DMS 273 (cell line): ENCODE measurements at regions not wholly inside any gene's neighbourhood (a gene's known extent, or its start where the extent isn't known, plus 50 kb on each side); places are given as distances from the start of the nearest gene placed in this dataset.

Source experiments
- DNase-seq: peaks from one replicate; lab custom pipeline; 2025; ENCODE audit not compliant: unreplicated experiment; lab: John Stamatoyannopoulos, UW

DNA sequence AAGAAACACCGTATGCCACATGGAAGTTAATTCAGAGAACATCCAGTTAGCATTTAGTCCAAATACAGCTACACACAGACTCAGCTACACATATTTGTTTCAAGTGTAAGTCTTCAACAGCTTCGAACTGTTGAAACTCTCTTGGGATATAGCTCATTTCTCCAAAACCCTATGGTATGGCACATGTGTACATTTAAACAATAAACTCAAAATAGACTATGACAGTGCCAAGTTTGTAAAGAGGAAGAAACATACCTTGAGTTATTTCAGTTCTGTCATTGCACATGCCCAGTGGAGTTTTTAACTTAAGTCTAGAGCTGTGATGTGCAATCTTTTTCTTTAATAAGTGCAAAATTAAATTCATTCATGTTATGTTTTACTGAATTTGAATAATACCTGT lies 155.1 kb upstream of the RAI14 start:
- DNase-seq: no peak

DNA sequence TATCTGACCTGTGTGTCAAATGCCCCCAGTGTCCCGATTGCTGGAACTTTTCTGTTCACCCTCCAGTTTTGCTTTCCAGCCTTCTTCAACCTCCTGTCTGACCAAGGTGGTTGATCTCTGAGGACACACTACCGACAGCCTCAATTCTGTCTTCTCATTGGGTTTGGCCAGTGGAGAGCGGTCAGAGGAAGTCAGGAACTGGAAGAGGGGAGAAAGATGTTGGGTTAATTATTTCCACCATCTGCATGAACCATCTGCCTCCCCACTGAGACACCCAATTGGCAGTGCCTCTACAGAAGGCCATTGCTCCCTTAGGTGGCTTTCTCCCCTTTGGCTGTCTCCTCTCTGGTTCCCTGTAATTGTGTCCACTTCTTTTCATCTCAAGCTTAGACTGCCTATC lies 154.3 kb upstream of the RAI14 start:
- peak; percentile 66 for DNase-seq

DNA sequence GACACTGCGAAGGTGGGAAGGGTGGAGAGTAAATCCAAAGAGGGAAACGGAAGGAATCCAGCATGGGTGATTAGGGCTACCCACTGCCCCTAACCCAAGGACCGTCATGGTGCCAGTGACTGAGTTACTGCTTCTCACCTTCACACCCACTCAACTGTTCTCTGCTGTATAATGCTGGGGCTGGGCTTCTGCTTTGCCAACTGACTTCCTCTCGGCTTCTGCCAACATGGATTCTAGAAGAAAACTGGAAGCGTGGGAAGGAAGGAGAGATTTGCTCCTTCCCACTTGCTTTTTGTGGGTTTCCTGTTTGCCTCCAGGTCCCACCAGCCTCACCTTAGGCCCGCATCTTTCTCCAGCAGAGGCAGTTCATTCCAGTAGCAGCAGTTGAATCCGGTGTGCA lies 153.5 kb upstream of the RAI14 start:
- DNase-seq: no peak

DNA sequence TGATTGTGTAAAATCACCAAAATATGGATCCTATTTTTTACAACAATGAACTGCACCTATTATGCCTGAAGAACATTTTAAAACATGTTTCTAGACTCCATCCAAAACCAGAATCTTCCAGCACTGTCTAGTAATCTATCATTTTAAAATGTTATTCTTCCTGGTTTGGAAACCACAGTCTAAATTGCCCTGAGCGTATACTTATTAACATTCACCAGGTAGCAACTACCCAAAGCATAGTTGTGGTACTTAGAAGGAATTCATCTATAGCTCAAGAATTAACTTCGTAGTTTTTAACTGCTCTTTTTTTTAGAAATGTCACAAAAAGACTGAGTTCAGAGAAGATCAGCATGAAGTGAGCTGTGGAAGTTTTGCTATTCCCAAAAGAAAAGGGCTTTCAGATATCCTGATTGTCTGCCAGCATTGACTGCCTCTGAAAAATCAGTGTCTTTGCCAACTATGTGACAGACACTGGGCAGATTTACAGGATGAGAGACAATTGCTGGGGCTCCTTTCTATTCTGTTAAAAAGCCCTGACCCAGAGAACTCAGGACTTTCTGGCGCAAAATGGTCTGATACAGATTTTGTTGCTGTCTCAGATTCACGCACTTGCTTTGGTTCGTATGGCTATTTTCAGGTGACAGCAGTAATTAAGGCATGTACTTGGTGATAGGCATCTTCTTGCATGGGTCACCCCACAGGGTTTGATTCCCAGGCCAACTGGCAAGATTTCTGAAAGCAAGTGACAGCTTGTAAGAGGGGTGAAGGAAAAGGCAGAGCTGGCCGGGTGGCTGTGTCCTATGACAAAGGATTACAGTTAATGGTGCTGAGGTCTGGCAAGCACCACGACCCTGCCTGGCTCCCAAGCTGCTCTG lies 152.5 kb upstream of the RAI14 start:
- peak; percentile 49 for DNase-seq

DNA sequence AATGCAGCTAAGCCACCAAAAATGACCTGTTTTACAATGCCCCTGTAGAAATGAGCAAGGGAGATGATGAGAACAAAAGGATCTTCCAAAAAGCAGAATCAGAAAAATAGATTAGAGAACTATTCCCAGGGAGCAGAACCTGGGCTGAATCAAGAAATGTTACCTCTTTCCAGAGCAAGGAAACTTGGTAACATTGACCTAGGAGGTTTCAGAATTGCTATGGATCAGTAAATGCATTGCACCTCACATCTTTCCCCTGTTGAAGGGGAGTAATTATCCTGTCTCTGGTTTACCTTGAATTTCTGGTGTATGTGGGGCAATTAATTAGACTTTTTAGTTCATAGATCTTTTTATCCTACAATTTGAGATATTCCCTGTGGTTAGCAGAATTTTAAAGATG lies 151.2 kb upstream of the RAI14 start:
- no peak for DNase-seq

DNA sequence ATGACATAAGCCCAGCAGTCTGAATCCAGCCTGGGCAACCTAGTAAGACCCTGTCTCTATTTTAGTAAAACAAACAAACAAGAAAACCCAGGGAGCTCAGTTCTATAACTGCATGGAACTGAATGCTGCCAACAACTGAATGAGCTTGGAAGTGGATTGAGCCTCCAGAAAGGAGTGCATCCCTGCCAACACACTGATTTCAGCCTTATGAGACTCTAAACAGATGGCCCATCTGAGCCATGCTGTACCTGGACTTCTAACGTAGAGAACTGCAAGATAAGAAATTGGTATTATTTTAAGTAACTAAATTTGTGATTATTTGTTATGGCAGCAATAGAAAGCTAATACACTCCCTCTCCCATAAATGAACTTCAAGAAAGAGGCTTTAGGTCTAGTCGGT lies 150.4 kb upstream of the RAI14 start:
- no peak for DNase-seq

DNA sequence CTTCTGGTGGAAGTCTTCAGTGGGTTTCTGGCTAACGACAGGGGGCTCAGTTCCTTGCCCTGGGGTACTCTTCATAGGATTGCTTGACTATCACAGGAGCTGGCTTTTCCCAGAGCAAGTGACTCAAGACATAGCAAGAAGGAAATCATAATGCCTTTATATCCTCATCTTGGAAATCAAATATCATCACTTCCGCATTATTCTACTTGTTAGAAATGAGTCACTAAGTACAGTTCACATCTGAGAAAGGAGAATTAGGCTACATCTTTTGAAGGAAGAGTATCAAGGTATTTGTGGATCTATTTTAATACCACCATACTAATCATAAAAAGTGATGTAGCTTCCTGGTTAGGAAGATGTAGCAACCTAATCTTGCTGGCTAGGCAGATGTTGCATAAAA lies 148.2 kb upstream of the RAI14 start:
- DNase-seq: no peak

DNA sequence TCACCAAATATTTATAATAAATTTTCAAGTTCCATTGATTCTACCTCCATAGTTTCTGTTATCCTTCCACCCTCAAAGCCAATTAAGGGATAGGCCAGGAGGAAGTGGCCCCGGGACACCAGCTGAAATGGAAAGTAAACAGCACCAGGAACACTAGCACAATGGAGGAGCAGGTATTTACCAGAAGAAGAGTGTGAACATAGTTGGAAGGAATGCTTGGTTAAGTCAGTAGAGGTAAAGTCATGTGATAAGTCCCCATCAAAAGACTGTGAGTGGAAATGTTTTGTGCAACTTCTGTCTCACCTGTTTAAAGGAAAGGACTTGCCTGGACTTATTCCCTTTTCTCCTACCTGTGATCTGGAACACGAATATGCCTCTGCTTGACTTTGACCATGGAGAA lies 146.7 kb upstream of the RAI14 start:
- DNase-seq: no peak

DNA sequence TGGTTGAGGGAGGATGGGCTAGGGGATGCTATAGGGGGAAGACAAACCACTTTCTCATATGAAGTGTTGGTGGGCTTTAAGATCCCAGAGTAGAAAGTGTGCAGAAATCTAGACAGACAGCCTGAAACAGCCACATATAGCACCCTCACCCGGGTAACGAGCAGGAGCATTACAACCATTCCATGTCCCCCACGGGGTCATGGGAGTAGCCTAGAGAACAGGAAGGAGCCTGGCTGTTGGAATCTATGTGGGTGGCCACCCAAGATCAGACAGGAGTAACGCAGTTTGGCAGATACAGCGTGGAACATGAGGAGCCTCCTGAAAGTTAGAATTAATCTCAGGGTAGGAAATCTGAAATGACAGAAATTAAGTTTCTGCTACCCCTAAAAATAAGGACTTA lies 146.1 kb upstream of the RAI14 start:
- no peak for DNase-seq

DNA sequence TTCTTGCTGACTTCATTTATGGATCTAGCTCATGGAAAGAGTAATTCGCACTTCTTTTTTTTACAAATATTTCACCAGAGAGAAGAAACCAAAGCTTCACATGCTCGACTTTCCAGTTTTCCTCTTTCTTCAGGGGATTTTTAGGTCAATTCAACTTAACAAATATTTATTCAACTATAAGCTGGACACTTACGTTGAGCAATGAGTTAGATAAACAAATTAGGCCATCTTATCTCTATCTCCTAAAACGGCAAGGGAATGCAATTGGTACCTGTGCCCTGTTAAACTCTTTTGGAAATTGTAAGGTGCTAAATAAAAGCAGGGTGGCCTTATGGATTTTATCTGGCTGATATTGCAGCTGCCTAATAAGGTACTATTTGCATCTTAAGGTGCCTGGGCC lies 145.1 kb upstream of the RAI14 start:
- DNase-seq: no peak

DNA sequence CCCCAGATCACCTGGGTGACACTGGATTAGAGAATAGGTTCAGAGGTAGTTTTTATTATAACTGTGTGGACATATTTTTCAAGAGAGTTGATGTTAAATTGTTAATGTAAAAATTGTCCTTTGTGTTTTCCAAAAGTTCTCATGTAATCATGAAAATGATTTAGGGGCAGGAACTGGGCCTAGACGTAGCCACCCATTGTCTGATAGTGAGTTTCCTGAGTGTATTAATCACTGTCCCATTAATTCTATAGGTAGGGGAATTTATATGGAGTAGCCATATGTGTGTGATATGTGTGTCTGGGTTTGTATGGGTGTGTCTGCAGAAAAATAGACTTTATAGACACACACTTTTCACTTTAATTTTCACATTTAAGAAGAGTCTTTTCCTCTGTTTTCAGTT lies 144.6 kb upstream of the RAI14 start:
- DNase-seq: no peak

DNA sequence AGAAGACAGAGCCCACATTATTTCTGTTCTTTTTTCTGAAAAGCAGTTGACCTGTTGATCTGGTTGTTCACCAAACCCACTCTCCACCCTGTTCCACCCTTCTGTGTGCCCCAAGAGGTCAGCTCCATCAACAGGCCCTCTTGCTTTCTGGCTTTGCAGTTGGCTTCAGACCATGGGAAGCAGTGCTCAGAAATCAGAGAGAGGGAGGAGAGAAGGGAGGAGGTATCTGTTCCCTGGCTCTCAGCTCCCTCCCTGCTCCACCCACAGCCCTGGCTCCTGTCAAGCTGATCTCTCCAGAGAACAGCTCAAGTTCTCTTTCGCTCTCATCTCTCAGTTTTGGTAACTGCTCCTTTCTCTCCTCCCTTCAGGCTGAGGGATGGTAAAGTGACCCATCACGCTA lies 144.2 kb upstream of the RAI14 start:
- no peak for DNase-seq

DNA sequence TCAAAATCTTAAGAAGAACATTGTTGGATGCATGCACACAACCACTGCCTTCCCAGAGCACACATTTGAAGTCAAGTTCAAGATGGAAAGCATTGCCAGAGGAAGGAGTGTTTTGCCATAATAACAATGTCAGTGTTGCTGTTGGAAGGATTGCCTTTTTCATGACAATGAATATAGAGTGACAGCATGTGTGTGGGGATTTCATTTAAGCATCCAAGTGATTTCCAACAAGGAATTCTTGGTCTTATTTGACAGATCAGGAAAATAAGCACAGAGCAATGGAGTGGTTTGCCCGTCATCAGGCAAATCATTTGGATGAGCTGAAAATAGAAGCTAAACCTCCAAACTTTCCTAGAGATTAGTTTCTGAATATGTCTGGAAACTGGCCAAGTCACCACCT lies 140.0 kb upstream of the RAI14 start:
- DNase-seq: no peak

DNA sequence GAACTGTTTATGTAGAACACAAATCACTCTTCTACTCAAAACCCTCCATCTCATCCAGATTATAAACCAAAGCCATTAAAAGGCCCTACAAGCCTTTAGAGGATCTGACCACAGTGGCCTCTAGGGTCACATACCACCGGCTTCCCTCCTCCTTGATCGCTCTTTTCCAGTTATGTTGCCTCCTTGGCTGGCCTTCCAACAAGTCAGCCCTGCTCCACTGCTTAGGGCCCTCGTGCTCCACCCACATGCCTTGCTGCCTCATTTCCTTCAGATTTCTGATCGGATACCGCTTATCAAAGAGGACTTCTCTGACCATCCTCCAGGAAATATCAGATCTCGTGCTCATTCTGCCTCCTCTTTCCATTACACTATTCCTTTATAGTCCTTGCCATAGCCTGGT lies 139.4 kb upstream of the RAI14 start:
- no peak for DNase-seq

DNA sequence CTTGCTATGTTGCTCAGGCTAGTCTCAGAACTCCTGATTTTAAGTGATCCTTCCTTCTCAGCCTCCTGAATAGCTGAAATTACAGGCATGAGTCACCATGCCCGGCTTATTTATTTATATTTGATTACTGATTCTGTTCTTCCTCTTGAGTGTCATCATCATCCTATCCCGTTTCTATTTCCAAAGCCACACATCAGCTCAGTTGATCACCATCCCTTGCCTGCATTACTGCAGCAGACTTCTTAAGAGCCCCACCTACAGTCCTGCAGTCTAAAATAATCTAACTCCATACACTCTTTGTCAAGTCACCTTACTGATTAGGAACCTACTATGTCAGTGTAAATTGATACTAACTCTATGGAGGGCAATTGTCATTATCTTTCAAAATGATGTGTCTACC lies 138.9 kb upstream of the RAI14 start:
- DNase-seq: no peak

DNA sequence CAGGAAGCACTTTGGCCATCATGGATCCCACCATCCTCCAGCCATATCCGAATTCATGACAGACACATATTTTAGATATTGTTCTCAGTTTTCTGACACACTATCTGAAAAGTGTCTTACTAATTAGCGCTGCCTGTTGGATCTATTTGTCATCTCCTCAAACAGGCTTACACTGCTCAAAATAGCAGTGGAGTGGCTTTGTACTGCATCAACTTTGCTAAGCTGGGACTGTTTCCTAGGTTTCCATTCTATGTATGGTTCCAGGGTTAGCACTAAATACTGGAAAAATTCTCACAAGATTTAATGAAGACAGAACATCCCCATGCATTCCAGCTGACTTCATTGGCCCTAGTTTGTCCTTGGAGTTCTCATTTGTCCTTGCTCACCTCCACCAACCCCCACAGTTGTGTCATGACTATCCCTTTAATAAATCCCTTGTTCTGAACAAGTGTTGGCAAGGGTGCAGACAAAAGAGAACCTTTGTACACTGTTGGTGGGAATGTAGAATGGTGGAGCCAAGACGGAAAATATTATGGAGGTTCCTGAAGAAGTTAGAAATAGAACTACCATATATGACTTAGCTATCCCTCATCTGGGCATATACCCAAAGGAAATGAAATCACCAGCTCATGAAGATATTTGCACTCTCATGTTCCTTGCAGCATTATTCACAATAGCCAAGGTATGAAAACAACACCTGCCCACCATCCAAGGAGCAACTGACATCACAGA lies 136.5 kb upstream of the RAI14 start:
- DNase-seq: no peak

DNA sequence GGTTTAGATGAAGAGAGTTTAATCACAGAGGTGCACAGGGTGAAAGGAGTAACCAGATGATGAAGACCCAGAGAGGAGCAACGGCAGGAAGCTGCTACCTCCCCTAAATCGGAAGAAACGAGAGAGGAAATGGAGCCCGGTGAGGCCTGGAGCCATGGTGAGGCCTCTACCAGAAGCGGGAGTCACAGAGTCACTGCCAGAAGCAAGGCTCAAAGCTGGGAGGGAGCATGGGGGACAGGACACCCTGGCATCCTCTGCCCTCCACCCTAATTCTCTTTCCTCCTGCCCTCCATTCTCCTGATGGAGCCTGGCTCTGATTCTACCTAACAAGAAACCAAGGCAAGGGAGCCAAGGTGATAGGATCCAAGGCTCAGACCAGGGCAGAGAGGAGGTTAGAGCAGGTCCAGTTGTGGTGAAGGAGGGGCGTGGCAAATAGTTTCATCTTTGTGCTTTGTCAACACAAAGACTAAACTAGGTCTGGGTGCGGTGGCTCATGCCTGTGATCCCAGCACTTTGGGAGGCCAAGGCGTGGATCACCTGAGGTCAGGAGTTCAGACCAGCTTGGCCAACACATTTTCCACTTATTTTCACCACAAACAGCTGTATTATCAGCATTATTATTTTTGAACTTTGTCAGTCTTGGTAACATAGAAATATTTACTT lies 134.4 kb upstream of the RAI14 start:
- DNase-seq: no peak

DNA sequence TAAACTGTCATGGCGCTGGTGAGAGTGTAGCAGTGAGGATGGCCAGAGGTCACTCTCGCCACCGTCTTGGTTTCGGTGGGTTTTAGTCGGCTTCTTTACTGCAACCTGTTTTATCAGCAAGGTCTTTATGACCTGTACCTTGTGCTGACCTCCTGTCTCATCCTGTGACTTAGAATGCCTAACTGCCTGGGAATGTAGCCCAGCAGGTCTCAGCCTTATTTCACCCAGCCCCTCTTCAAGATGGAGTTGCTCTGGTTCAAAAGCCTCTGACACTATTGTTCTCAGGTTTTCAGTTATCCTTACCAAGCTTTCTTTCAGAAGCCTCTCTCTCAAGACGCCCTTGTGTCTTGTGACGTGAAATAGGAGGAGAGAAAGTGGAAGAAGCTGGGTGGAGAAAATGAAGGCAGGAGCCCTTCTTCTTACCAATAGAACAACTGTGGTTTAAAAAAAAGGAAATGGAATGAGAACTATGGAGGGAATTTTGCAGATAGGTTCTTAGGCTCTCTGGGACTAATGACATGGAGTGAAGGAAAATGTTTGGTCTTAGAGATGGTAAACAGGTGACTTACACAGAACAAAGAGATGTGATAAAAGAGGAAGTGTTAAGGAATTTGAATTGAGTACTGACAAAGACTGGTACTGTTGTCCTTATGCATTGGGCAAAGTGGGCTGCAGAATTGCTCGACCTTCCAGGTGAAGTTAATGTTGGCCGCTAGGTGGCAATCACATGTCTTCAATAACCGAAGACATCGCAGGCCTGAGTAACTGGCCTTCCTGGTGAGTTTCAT lies 133.3 kb upstream of the RAI14 start:
- DNase-seq: peak; percentile 90

DNA sequence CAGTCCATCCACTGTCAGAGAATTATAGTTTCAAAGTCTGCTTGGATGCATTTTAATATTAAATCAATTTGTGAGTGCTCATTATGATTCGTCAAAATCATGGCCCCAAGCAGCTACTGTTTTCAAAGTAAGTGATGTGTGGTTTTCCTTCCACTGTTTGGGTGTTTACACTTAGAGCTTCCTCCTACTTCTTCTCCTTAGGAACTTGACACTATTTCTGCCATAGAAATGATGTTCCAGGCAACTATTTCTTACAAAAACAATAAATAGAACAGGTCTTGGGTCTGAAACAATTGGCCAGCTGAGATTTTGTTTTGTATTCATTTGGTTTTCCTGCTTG lies 132.8 kb upstream of the RAI14 start:
- no peak for DNase-seq

DNA sequence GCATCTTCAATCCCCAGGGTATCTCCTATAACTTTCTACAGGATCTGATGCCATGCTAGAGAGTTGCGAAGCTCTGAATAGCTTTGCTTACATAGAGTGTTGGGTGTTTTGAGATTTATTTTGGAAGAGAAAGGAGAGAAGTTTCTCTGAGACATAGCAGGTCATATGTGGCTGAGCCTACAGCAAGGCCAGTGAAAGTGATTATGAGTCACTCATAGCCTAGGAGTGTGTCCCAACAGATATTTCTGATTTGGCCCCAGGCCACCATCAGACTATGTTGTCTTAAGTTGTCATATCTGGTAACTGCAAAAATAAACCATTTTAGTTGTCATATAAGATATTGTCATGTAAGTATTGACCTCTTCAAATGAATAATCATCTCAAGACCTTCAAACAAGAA lies 132.0 kb upstream of the RAI14 start:
- no peak for DNase-seq

DNA sequence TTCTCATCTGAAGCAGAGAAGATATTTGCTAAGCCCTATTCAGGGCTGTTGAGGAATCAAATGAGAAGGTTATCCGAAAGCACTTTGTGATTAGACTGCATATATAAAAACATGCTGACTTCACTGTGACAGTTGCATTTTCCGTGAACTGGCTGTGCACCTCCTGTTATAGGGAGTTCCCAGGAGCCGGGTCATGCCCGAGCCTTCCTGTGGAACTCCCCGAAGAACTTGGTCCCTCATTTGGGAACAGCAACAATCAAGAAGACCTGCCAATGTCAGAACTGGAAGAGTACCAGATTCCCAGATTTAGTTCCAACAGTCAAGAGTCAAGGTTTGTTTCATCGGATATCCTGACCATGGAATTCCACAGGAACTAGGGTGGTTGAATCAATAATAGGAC lies 130.4 kb upstream of the RAI14 start:
- no peak for DNase-seq
